NCI-H345 treated with DMSO at 0.1 percent for 48 hours (cell line): ENCODE measurements at regions not wholly inside any gene's neighbourhood (a gene's known extent, or its start where the extent isn't known, plus 50 kb on each side); places are given as distances from the start of the nearest gene placed in this dataset.
"Not testable (repeated sequence)": the region's sequence is repeated elsewhere in the genome, so short reads cannot be mapped to it uniquely, and the experiment has no call there.

Experiments used
- DNase-seq: peaks from one replicate; lab custom pipeline; 2025; ENCODE audit not compliant: unreplicated experiment; lab: John Stamatoyannopoulos, UW

GRCh38 chr4:162847945-162848549 is 318.6 kb downstream of the NAF1 start:
- no peak for DNase-seq

- no peak for DNase-seq
Measured at GRCh38 chr4:162841753-162842152, 324.9 kb downstream of the NAF1 start.

- DNase-seq = no peak
Measured at GRCh38 chr4:162839814-162840213, 326.9 kb downstream of the NAF1 start.

GRCh38 chr4:162838671-162839070 is 328.0 kb downstream of the NAF1 start:
- DNase-seq = no peak

- DNase-seq = no peak
Measured at GRCh38 chr4:162837679-162838078, 329.0 kb downstream of the NAF1 start.

- DNase-seq = no peak
Measured at GRCh38 chr4:162837241-162837640, 329.4 kb downstream of the NAF1 start.

DNA sequence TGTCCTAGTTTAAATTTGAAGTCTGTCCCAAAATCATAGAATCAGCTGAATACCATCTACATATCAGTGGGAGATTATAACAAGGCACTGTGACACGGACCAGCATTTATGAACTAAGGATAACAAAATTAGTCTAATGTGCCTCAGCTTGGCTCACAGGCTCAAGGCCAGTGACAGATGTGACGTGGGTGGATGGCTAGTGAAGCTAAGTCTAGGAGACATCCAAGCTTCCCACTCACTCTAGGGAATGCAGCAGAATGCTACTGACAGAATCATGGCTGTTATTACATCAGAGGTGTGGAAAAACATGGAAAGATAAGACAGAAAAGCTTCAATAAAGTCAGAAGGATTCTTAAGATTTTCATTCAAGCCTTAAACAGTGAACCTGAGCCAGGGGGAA is 329.9 kb downstream of the NAF1 start:
- DNase-seq = no peak

GRCh38 chr4:162836258-162836657 is 330.4 kb downstream of the NAF1 start:
- not testable (repeated sequence) for DNase-seq

DNA sequence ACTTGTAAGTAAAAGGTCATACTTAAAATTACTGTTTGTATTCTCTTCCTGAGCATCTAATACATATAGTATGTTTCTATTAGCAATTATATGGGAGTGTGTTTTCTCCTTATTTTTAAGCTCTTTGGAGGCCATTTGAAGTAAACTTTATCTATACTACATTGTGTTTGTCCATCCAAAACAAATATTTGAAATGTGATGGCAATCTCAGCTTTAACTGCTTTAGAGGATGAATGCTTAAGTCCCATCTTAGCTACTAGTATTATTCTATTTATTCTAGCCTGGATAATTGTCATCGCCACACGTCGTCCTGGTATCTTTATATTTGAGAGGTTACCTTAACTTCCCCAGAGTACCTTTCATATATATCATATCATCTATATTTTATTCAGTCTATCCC is 335.8 kb downstream of the NAF1 start:
- DNase-seq = no peak

- not testable (repeated sequence) for DNase-seq
Measured at GRCh38 chr4:162817374-162817773, 349.3 kb downstream of the NAF1 start.

GRCh38 chr4:162804351-162804924 is 362.3 kb downstream of the NAF1 start:
- DNase-seq = no peak

DNA sequence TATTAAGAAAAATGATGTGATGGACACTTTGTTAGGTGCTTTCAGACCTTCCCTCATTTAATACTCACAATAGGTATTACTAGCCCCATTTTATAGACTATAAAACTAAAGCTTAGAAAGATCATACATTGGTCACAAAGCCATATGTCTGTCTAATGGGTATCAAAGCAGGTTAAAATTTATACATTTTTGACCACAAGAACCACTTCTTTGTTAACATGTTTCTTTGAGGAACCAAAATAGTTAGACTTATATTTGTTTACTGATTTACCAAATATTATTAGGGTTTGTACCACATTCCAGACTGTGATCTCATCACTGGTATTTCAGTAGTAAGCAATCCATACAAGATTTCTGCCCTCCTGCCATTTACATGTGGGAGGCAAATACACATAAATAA is 363.3 kb downstream of the NAF1 start:
- no peak for DNase-seq

DNA sequence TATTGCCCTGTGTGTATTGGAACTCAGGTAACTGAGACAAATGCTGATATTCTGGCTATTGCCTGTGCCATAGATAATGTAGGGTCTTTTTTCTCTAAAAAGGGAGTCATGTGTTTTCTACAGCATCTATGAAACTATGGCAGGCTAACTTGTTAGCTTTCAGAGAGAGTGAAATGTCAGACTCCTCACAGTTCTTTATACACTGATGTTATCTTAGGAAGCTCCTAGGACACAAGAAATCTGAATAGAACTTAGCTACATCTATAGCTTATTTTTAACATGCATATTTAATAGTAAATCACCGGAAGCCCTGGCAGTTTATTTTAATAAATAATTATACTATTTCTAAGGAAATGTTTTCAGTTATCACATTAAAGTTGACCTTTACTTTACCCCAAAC is 369.6 kb downstream of the NAF1 start:
- DNase-seq = no peak

DNA sequence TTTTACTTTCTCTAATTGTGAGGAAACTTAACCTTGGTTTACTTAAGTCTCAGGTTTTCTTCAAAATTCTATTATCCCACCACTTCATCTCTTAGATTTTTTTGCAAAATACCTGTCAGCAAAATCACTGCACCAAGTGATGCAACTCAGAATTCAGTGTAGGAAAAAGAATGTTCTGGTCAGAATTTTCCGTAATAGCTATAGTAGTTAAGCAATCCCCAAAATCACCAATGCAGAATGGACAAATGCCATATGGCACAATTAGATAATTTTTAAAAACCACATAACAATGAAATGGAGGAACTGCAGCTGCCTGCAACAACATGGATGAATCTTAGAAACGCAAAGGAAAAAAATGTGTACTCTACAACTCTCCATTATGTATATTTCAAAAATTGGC is 373.1 kb downstream of the NAF1 start:
- DNase-seq = no peak

DNA sequence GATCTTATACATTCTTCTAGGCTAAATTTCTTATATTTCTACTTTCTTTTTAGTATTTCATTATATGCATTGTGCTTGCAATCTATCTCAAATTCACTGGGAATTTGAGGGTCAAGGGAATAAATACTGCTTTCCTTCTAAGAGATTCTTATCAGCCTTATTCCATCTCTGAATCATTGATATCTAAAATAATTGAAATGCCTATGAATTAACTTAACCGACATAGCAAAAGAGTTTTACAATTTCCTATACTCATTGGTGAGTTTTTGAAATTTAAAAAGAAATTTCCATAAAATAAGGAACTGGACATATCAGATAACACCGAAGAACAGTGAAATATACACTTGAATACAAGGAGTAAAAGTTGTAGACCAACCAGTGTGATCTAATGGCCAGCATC is 373.7 kb downstream of the NAF1 start:
- DNase-seq = no peak

DNA sequence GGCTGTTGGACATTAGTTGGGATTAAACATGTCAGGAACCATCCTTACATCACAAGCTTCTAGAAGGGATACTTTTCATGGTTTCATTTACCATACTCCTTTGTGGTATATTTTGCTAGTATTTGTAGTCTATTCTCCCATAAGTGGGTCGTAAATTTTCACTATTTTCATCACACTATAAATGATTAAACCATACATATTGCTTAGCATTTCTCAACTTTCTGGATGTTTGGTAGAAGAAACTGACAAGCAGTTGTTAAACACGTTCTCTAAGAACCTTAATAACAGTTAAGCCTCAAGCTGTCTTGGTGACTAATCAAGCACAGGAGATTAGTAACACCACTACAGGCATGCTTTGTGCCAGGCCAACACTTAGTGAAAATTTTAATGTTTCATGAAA is 375.5 kb downstream of the NAF1 start:
- no peak for DNase-seq

GRCh38 chr4:162787120-162787519 is 379.6 kb downstream of the NAF1 start:
- no peak for DNase-seq

- DNase-seq = no peak
Measured at GRCh38 chr4:162782778-162783525, 383.7 kb downstream of the NAF1 start.

GRCh38 chr4:162782096-162782777 is 384.5 kb downstream of the NAF1 start:
- no peak for DNase-seq

GRCh38 chr4:162770761-162771490 is 395.8 kb downstream of the NAF1 start:
- no peak for DNase-seq

- DNase-seq = no peak
Measured at GRCh38 chr4:162767083-162767482, 399.6 kb downstream of the NAF1 start.
